Stomach (tissue), 4 donors: ENCODE measurements at regions not wholly inside any gene's neighbourhood (a gene's known extent, or its start where the extent isn't known, plus 50 kb on each side); places are given as distances from the start of the nearest gene placed in this dataset.

ENCODE experiments used
- POLR2A ChIP-seq, 4 donors: fragments of 450-650 bp; IDR thresholded peaks; one replicate each; pipeline ENCODE4 v1.6.1; 2016; ENCODE audit warnings: antibody characterized with exemption in 4 of 4, control low read depth in 2 of 4, mild to moderate bottlenecking in 1 of 4, moderate library complexity in 1 of 4
- POLR2AphosphoS5 ChIP-seq, 3 donors: sonication (generic); formaldehyde crosslinking; IDR thresholded peaks; one replicate each; pipeline ENCODE4 v1.6.1; 2016; ENCODE audit warnings: antibody characterized with exemption in 3 of 3
- TF ChIP-seq, protein P1 (sequence below), 7 experiments: fragments of 450-650 bp in 4 of 7; fragments of 200-600 bp in 3 of 7; sonication (generic) in 3 of 7; IDR thresholded peaks; one replicate each; pipeline ENCODE4 v1.5.1; 2016 to 2019; ENCODE audit warnings: antibody characterized with exemption in 7 of 7, control low read depth in 2 of 7, mild to moderate bottlenecking in 1 of 7

- TF ChIP-seq POLR2A (IDR thresholded peaks at IDR 0.05) (no peak), POLR2AphosphoS5 (IDR thresholded peaks at IDR 0.05) (no peak)
- TF ChIP-seq, protein P1, sequence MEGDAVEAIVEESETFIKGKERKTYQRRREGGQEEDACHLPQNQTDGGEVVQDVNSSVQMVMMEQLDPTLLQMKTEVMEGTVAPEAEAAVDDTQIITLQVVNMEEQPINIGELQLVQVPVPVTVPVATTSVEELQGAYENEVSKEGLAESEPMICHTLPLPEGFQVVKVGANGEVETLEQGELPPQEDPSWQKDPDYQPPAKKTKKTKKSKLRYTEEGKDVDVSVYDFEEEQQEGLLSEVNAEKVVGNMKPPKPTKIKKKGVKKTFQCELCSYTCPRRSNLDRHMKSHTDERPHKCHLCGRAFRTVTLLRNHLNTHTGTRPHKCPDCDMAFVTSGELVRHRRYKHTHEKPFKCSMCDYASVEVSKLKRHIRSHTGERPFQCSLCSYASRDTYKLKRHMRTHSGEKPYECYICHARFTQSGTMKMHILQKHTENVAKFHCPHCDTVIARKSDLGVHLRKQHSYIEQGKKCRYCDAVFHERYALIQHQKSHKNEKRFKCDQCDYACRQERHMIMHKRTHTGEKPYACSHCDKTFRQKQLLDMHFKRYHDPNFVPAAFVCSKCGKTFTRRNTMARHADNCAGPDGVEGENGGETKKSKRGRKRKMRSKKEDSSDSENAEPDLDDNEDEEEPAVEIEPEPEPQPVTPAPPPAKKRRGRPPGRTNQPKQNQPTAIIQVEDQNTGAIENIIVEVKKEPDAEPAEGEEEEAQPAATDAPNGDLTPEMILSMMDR (IDR thresholded peaks at IDR 0.05) = no peak
These were observed 256.8 kb downstream of the GABRG2 start for GRCh38 chr5:162324328-162324727.
